Loucy (cell line): ENCODE measurements at regions not wholly inside any gene's neighbourhood (a gene's known extent, or its start where the extent isn't known, plus 50 kb on each side); places are given as distances from the start of the nearest gene placed in this dataset.

Experiments
- H2AFZ ChIP-seq: fragments of 200-600 bp; sonication (generic); 2 replicates; pipeline ENCODE4 v1.6.0; 2016; ENCODE audit warnings: antibody characterized with exemption, mild to moderate bottlenecking, low read length, moderate library complexity
- H3F3A ChIP-seq: fragments of 200-600 bp; 2 replicates; pipeline ENCODE4 v1.6.0; 2016; ENCODE audit warnings: antibody characterized with exemption, low read depth, mild to moderate bottlenecking
- H3K27me3 ChIP-seq: fragments of 200-600 bp; sonication (generic); 2 replicates; pipeline ENCODE4 v1.6.1; 2014; ENCODE audit warnings: low read length, mild to moderate bottlenecking; ENCODE audit not compliant: insufficient read depth, poor library complexity, severe bottlenecking
- H3K36me3 ChIP-seq: fragments of 200-600 bp; sonication (generic); 2 replicates; pipeline ENCODE4 v1.6.1; 2016; ENCODE audit warnings: low read length; ENCODE audit not compliant: insufficient read depth
- H3K4me1 ChIP-seq: fragments of 200-600 bp; sonication (generic); 2 replicates; pipeline ENCODE4 v1.5.1; 2014; ENCODE audit warnings: low read length, mild to moderate bottlenecking; ENCODE audit not compliant: insufficient read depth, poor library complexity, severe bottlenecking
- H3K4me2 ChIP-seq: fragments of 200-600 bp; sonication (generic); 2 replicates; pipeline ENCODE4 v1.6.0; 2014; ENCODE audit warnings: antibody characterized with exemption, low read length, low read depth, mild to moderate bottlenecking; ENCODE audit not compliant: poor library complexity, severe bottlenecking
- H3K4me3 ChIP-seq: fragments of 200-600 bp; sonication (generic); 2 replicates; pipeline ENCODE4 v1.5.1; 2014; ENCODE audit warnings: low read length, mild to moderate bottlenecking, mixed read lengths; ENCODE audit not compliant: poor library complexity, severe bottlenecking
- H3K79me2 ChIP-seq: fragments of 200-600 bp; sonication (generic); 2 replicates; pipeline ENCODE4 v1.6.1; 2014; ENCODE audit warnings: low read length; ENCODE audit not compliant: insufficient read depth
- H3K9ac ChIP-seq: fragments of 200-600 bp; sonication (generic); 2 replicates; pipeline ENCODE4 v1.6.0; 2014; ENCODE audit warnings: mild to moderate bottlenecking, low read depth, low read length, moderate library complexity; ENCODE audit not compliant: poor library complexity, severe bottlenecking
- H3K9me2 ChIP-seq: fragments of 200-600 bp; sonication (generic); replicated peaks from 2 replicates; pipeline ENCODE4 v1.6.1; 2016; ENCODE audit warnings: low read depth, low read length, mixed read lengths
- H3K9me3 ChIP-seq: fragments of 200-600 bp; sonication (generic); 2 replicates; pipeline ENCODE4 v1.6.1; 2014; ENCODE audit warnings: mild to moderate bottlenecking, antibody characterized with exemption, low read length, low read depth; ENCODE audit not compliant: insufficient read depth
- H4K20me1 ChIP-seq: fragments of 200-600 bp; sonication (generic); 2 replicates; pipeline ENCODE4 v1.6.0; 2014; ENCODE audit warnings: antibody characterized with exemption, low read length, mild to moderate bottlenecking; ENCODE audit not compliant: insufficient read depth, poor library complexity, severe bottlenecking
- CTCF ChIP-seq: fragments of 200-600 bp; sonication (generic); conservative IDR thresholded peaks from 2 replicates; pipeline ENCODE4 v1.5.1; 2014; ENCODE audit warnings: mild to moderate bottlenecking, antibody characterized with exemption, low read length
- EZH2phosphoT487 ChIP-seq: fragments of 200-600 bp; IDR thresholded peaks from 2 replicates; pipeline ENCODE4 v1.6.1; 2018; ENCODE audit warnings: antibody characterized with exemption, mild to moderate bottlenecking, moderate library complexity, borderline replicate concordance

GRCh38 chr2:120680136-120680761 is 55.4 kb upstream of the GLI2 start:
- no peaks in the 10 kb centered on the region for H3F3A ChIP-seq
- no peaks in the 10 kb centered on the region for H3K27me3 ChIP-seq
- H3K4me3 ChIP-seq = no peak overlapping the region
- peak overlapping the region; percentile 36 for H3K4me2 ChIP-seq
- H4K20me1 ChIP-seq = no peaks in the 10 kb centered on the region
- H2AFZ ChIP-seq = peak overlapping the region; percentile 72; the same call in 1 of the 2 replicates
- TF ChIP-seq CTCF (peak; percentile 66), EZH2phosphoT487 (no peak)
- no peaks in the 10 kb centered on the region for H3K79me2 ChIP-seq
- H3K9me2 ChIP-seq = no peaks in the 10 kb centered on the region
- no peak overlapping the region for H3K9ac ChIP-seq
- no peaks in the 10 kb centered on the region for H3K4me1 ChIP-seq
- H3K9me3 ChIP-seq = no peaks in the 10 kb centered on the region
- no peaks in the 10 kb centered on the region for H3K36me3 ChIP-seq

GRCh38 chr2:120681181-120681580 is 54.5 kb upstream of the GLI2 start:
- H3K9me2 ChIP-seq = no peaks in the 10 kb centered on the region
- H3K36me3 ChIP-seq = no peaks in the 10 kb centered on the region
- TF ChIP-seq CTCF = no peak
- no peak for TF ChIP-seq EZH2phosphoT487
- no peaks in the 10 kb centered on the region for H4K20me1 ChIP-seq
- H2AFZ ChIP-seq = no peak overlapping the region
- H3K4me3 ChIP-seq = no peak overlapping the region
- no peaks in the 10 kb centered on the region for H3K9me3 ChIP-seq
- no peak overlapping the region for H3K9ac ChIP-seq
- H3K4me2 ChIP-seq = no peak overlapping the region
- no peaks in the 10 kb centered on the region for H3K79me2 ChIP-seq
- H3K27me3 ChIP-seq = no peaks in the 10 kb centered on the region
- H3F3A ChIP-seq = no peaks in the 10 kb centered on the region
- no peaks in the 10 kb centered on the region for H3K4me1 ChIP-seq

GRCh38 chr2:120681696-120682288 is 53.9 kb upstream of the GLI2 start:
- Histone ChIP-seq H4K20me1 (no peaks in the 10 kb centered on the region), H3K4me2 (no peak overlapping the region), H2AFZ (no peak overlapping the region), H3F3A (no peaks in the 10 kb centered on the region), H3K79me2 (no peaks in the 10 kb centered on the region), H3K4me1 (no peaks in the 10 kb centered on the region), H3K9me3 (no peaks in the 10 kb centered on the region), H3K27me3 (no peaks in the 10 kb centered on the region), H3K9me2 (no peaks in the 10 kb centered on the region), H3K9ac (no peak overlapping the region), H3K4me3 (no peak overlapping the region), H3K36me3 (no peaks in the 10 kb centered on the region)
- no peak for TF ChIP-seq CTCF
